WTC11 (cell line): ENCODE measurements at regions not wholly inside any gene's neighbourhood (a gene's known extent, or its start where the extent isn't known, plus 50 kb on each side); places are given as distances from the start of the nearest gene placed in this dataset.

ENCODE experiments used
- ATAC-seq: fragments of 200-7000 bp; cut with Tn5 transposase; 2 replicates; pipeline ENCODE4 v1.10.0; 2021; ENCODE audit warnings: mild to moderate bottlenecking, moderate library complexity
- CTCF ChIA-PET: fragments of 300-600 bp; sonication (Branson Sonifier 250); formaldehyde crosslinking; loops from one replicate; lab custom pipeline; 2021; ENCODE audit warnings: antibody characterized with exemption; lab: Charles Lee
- POLR2A ChIA-PET: fragments of 350-600 bp; sonication (Branson Sonifier 250); formaldehyde crosslinking; loops from one replicate; lab custom pipeline; 2021; ENCODE audit warnings: antibody characterized with exemption; lab: Charles Lee
- DNase-seq: peaks from one replicate; pipeline ENCODE4 v3.0.0; 2021; ENCODE audit warnings: low spot score
- H3K27ac Mint-ChIP-seq: 2 replicates; pipeline ENCODE4 v1.8.0; 2021; ENCODE audit warnings: mixed read lengths
- H3K27me3 Mint-ChIP-seq: 2 replicates; pipeline ENCODE4 v1.8.0; 2021; ENCODE audit warnings: low read depth, mild to moderate bottlenecking, moderate library complexity, mixed read lengths
- H3K36me3 Mint-ChIP-seq: 2 replicates; pipeline ENCODE4 v1.8.0; 2021; ENCODE audit warnings: mixed read lengths
- H3K4me1 Mint-ChIP-seq: 2 replicates; pipeline ENCODE4 v1.8.0; 2022; ENCODE audit warnings: mixed read lengths
- H3K4me3 Mint-ChIP-seq: 2 replicates; pipeline ENCODE4 v1.8.0; 2021; ENCODE audit warnings: mild to moderate bottlenecking, moderate library complexity, mixed read lengths
- H3K9me3 Mint-ChIP-seq: 2 replicates; pipeline ENCODE4 v1.8.0; 2021; ENCODE audit warnings: mixed read lengths
- AR ChIP-seq: fragments of 250-450 bp; sonication (Bioruptor Pico); IDR thresholded peaks from 2 replicates; pipeline ENCODE4 v1.9.0; 2021; ENCODE audit warnings: mild to moderate bottlenecking
- ATF3 ChIP-seq: sonication (generic); formaldehyde crosslinking; conservative IDR thresholded peaks from 2 replicates; pipeline ENCODE4 v1.8.1; 2022; ENCODE audit warnings: mild to moderate bottlenecking, missing genetic modification reagents
- ERG ChIP-seq: fragments of 250-450 bp; sonication (Bioruptor Pico); IDR thresholded peaks from 2 replicates; pipeline ENCODE4 v1.8.0; 2021; ENCODE audit warnings: mild to moderate bottlenecking
- FOXJ3 ChIP-seq: sonication (generic); formaldehyde crosslinking; IDR thresholded peaks from 2 replicates; pipeline ENCODE4 v1.9.0; 2021; ENCODE audit warnings: missing genetic modification reagents, mild to moderate bottlenecking, borderline replicate concordance
- FOXP4 ChIP-seq: sonication (generic); formaldehyde crosslinking; IDR thresholded peaks from 2 replicates; pipeline ENCODE4 v1.8.0; 2022; ENCODE audit warnings: mild to moderate bottlenecking, missing genetic modification reagents
- GABPB1 ChIP-seq: sonication (generic); formaldehyde crosslinking; IDR thresholded peaks from 2 replicates; pipeline ENCODE4 v1.8.1; 2023; ENCODE audit warnings: mild to moderate bottlenecking, missing genetic modification reagents
- GRHL2 ChIP-seq: fragments of 250-450 bp; sonication (Bioruptor Pico); IDR thresholded peaks from 2 replicates; pipeline ENCODE4 v1.8.0; 2022; ENCODE audit warnings: mild to moderate bottlenecking, moderate library complexity; ENCODE audit not compliant: insufficient replicate concordance, severe bottlenecking
- MXD4 ChIP-seq: fragments of 250-450 bp; sonication (Bioruptor Pico); IDR thresholded peaks from 2 replicates; pipeline ENCODE4 v1.8.0; 2021; ENCODE audit warnings: mild to moderate bottlenecking, moderate library complexity, borderline replicate concordance
- MYBL2 ChIP-seq: sonication (generic); formaldehyde crosslinking; IDR thresholded peaks from 2 replicates; pipeline ENCODE4 v1.8.1; 2023; ENCODE audit warnings: mild to moderate bottlenecking, moderate library complexity, missing genetic modification reagents
- NFATC4 ChIP-seq: fragments of 250-450 bp; sonication (Bioruptor Pico); IDR thresholded peaks from 2 replicates; pipeline ENCODE4 v1.9.0; 2021; ENCODE audit warnings: mild to moderate bottlenecking
- NR2C2 ChIP-seq: sonication (generic); formaldehyde crosslinking; IDR thresholded peaks from 2 replicates; pipeline ENCODE4 v1.8.0; 2022; ENCODE audit warnings: mild to moderate bottlenecking, missing genetic modification reagents
- SMAD3 ChIP-seq: sonication (generic); formaldehyde crosslinking; IDR thresholded peaks from 2 replicates; pipeline ENCODE4 v1.8.0; 2022; ENCODE audit warnings: missing genetic modification reagents, mild to moderate bottlenecking, borderline replicate concordance
- TP53 ChIP-seq: sonication (generic); formaldehyde crosslinking; IDR thresholded peaks from 2 replicates; pipeline ENCODE4 v1.8.1; 2023; ENCODE audit warnings: mild to moderate bottlenecking, missing genetic modification reagents
- USF1 ChIP-seq: sonication (generic); formaldehyde crosslinking; IDR thresholded peaks from 2 replicates; pipeline ENCODE4 v1.8.0; 2022; ENCODE audit warnings: mild to moderate bottlenecking, missing genetic modification reagents
- ZBTB43 ChIP-seq: sonication (generic); formaldehyde crosslinking; IDR thresholded peaks from 2 replicates; pipeline ENCODE4 v1.8.1; 2023; ENCODE audit warnings: mild to moderate bottlenecking, missing genetic modification reagents

- no peak for ATAC-seq
- no peaks in the 10 kb centered on the region for H3K27me3 Mint-ChIP-seq
- no peaks in the 10 kb centered on the region for H3K36me3 Mint-ChIP-seq
- no peak overlapping the region for H3K4me3 Mint-ChIP-seq
- no peak for DNase-seq
- CTCF ChIA-PET: no interaction called here
- H3K27ac Mint-ChIP-seq: no peak overlapping the region
- POLR2A ChIA-PET: no interaction called here
- H3K4me1 Mint-ChIP-seq: peaks cover 27% of the 10 kb centered on the region
- TF ChIP-seq FOXJ3: no peak
- TF ChIP-seq USF1 (CRISPR knock-in tag): no peak
- no peak for TF ChIP-seq GRHL2 (CRISPR knock-in tag)
- TF ChIP-seq MYBL2 (CRISPR knock-in tag): no peak
- no peak for TF ChIP-seq MXD4 (CRISPR knock-in tag)
- no peak for TF ChIP-seq GABPB1
- no peak for TF ChIP-seq ATF3
- TF ChIP-seq AR (CRISPR knock-in tag): no peak
- TF ChIP-seq FOXP4 (CRISPR knock-in tag): no peak
- TF ChIP-seq NFATC4 (CRISPR knock-in tag): no peak
- no peak for TF ChIP-seq TP53 (CRISPR knock-in tag)
- no peak for TF ChIP-seq NR2C2 (CRISPR knock-in tag)
- TF ChIP-seq SMAD3 (CRISPR knock-in tag): no peak
- no peak for TF ChIP-seq ZBTB43 (CRISPR knock-in tag)
- H3K9me3 Mint-ChIP-seq: peaks cover 5% of the 10 kb centered on the region
Measured at GRCh38 chr3:76631251-76631650, 408.6 kb upstream of the ROBO2 start.

DNA sequence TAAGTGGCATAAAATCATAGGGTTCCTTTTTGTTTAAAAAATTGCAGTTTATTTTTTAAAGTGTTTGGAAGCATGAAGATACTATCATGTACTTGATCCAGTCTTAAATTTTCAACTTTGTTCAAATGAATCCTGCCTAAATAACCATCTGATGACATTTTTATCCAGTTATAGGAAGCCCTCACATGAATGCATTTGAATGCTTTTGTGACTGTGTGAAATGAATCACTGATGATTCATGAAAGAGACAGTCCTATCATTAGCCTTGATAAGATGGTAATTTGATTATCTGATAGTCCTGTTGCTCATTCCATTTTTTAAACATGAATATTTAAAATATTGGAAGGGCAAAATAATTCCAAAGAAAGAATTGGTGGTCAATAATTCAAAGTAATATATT, 401.9 kb upstream of the ROBO2 start:
- H3K36me3 Mint-ChIP-seq: no peaks in the 10 kb centered on the region
- no peaks in the 10 kb centered on the region for H3K9me3 Mint-ChIP-seq
- no peak for ATAC-seq
- H3K4me3 Mint-ChIP-seq: no peak overlapping the region
- ChIA-PET CTCF (interaction anchor here (1.6 kb wide), 1 partner anchor 9 kb away, joined by 8 read pairs; no protein-coding TSS in a partner anchor), POLR2A (no interaction called here)
- H3K27me3 Mint-ChIP-seq: no peaks in the 10 kb centered on the region
- peaks cover 13% of the 10 kb centered on the region for H3K4me1 Mint-ChIP-seq
- TF ChIP-seq ERG (CRISPR knock-in tag): no peak
- H3K27ac Mint-ChIP-seq: no peak overlapping the region
- DNase-seq: no peak
